OCI-LY1 (cell line): ENCODE measurements at regions not wholly inside any gene's neighbourhood (a gene's known extent, or its start where the extent isn't known, plus 50 kb on each side); places are given as distances from the start of the nearest gene placed in this dataset.

ENCODE experiments used
- H2AFZ ChIP-seq: fragments of 200-600 bp; sonication (generic), shearing (Covaris generic); 2 replicates; pipeline ENCODE4 v1.6.0; 2014; ENCODE audit warnings: antibody characterized with exemption, mild to moderate bottlenecking, low read length
- H3F3A ChIP-seq: fragments of 200-600 bp; sonication (generic), shearing (Covaris generic); 2 replicates; pipeline ENCODE4 v1.6.0; 2014; ENCODE audit warnings: mild to moderate bottlenecking, antibody characterized with exemption, low read length, moderate library complexity; ENCODE audit not compliant: insufficient read depth
- H3K27ac ChIP-seq: fragments of 200-600 bp; sonication (generic); 2 replicates; pipeline ENCODE4 v1.5.1; 2014; ENCODE audit warnings: low read length, mixed run types, mild to moderate bottlenecking, low read depth; ENCODE audit not compliant: poor library complexity, severe bottlenecking
- H3K27me3 ChIP-seq: fragments of 200-600 bp; sonication (generic); 2 replicates; pipeline ENCODE4 v1.6.0; 2014; ENCODE audit warnings: antibody characterized with exemption, mild to moderate bottlenecking, low read length, moderate library complexity; ENCODE audit not compliant: insufficient read depth
- H3K36me3 ChIP-seq: fragments of 200-600 bp; sonication (generic); 2 replicates; pipeline ENCODE4 v1.6.1; 2014; ENCODE audit warnings: mild to moderate bottlenecking, antibody characterized with exemption, low read length, moderate library complexity, mixed read lengths; ENCODE audit not compliant: insufficient read depth
- H3K4me1 ChIP-seq: fragments of 200-600 bp; sonication (generic); 2 replicates; pipeline ENCODE4 v1.5.1; 2014; ENCODE audit warnings: mild to moderate bottlenecking, low read length, moderate library complexity; ENCODE audit not compliant: insufficient read depth, severe bottlenecking
- H3K4me2 ChIP-seq: fragments of 200-600 bp; sonication (generic), shearing (Covaris generic); 2 replicates; pipeline ENCODE4 v1.6.1; 2014; ENCODE audit warnings: low read length
- H3K4me3 ChIP-seq: fragments of 200-600 bp; sonication (generic); 2 replicates; pipeline ENCODE4 v1.5.1; 2014; ENCODE audit warnings: low read length, low read depth, mild to moderate bottlenecking, mixed read lengths; ENCODE audit not compliant: poor library complexity, severe bottlenecking
- H3K79me2 ChIP-seq: fragments of 200-600 bp; shearing (Covaris generic); 2 replicates; pipeline ENCODE4 v1.6.1; 2016; ENCODE audit warnings: mixed run types, low read length, mixed read lengths; ENCODE audit not compliant: insufficient read depth
- H3K9ac ChIP-seq: fragments of 200-600 bp; sonication (generic), shearing (Covaris generic); 2 replicates; pipeline ENCODE4 v1.6.1; 2014; ENCODE audit warnings: mild to moderate bottlenecking, low read length, mixed read lengths
- H3K9me2 ChIP-seq: fragments of 200-600 bp; sonication (generic), shearing (Covaris generic); 2 replicates; pipeline ENCODE4 v1.6.1; 2014; ENCODE audit warnings: low read depth, mild to moderate bottlenecking, low read length, mixed read lengths
- H3K9me3 ChIP-seq: fragments of 200-600 bp; shearing (Covaris generic); 2 replicates; pipeline ENCODE4 v1.6.1; 2014; ENCODE audit warnings: low read length, mixed read lengths
- H4K20me1 ChIP-seq: fragments of 200-600 bp; sonication (generic), shearing (Covaris generic); 2 replicates; pipeline ENCODE4 v1.6.0; 2016; ENCODE audit warnings: mild to moderate bottlenecking, low read length; ENCODE audit not compliant: insufficient read depth
- EZH2 ChIP-seq: fragments of 200-600 bp; sonication (generic), shearing (Covaris generic); IDR thresholded peaks from 2 replicates; pipeline ENCODE4 v1.8.0; 2017; ENCODE audit warnings: borderline replicate concordance, mixed run types, mild to moderate bottlenecking, antibody characterized with exemption, low read length, moderate library complexity, mixed read lengths
- TF ChIP-seq, protein P1 (sequence below): fragments of 200-600 bp; sonication (generic), shearing (Covaris generic); IDR thresholded peaks from 2 replicates; pipeline ENCODE4 v1.5.1; 2017; ENCODE audit warnings: mild to moderate bottlenecking, antibody characterized with exemption, low read length, moderate library complexity, mixed read lengths

DNA sequence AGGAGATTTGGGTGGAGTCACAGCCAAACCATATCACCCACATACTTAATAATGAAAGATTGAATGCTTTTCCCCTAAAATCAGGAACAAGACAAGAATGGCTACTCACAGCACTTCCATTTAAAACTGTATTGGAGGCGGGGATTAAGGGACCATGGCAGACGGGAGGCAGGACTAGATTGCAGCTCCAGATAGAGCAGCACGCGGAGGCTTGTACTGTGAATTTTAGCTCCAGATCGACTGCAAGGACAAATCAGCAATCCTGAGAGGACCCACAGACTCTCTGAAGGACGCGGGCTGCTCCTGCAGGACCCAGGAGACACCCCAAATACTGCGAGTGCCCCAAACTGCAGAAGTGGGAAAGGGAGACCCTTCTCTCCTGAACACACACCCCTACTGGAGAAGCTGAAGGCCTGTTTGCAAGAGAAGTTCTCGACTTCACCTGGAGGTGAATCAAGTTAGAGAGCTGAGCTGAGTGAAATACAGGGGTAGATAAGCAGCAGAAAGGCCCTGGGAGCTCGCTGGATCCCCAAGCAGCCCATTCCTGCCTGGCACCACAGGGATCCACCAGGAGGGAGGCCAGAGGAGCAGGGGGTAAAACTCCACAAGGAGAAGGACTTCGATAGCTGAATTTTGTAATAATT is 207.4 kb upstream of the INTU start:
- no peak overlapping the region for H3K27ac ChIP-seq
- no peaks in the 10 kb centered on the region for H3F3A ChIP-seq
- H4K20me1 ChIP-seq, result no peaks in the 10 kb centered on the region
- H3K36me3 ChIP-seq, result no peaks in the 10 kb centered on the region
- H3K27me3 ChIP-seq, result no peaks in the 10 kb centered on the region
- no peak overlapping the region for H2AFZ ChIP-seq
- no peaks in the 10 kb centered on the region for H3K79me2 ChIP-seq
- no peak overlapping the region for H3K4me2 ChIP-seq
- H3K9me3 ChIP-seq, result no peaks in the 10 kb centered on the region
- no peak overlapping the region for H3K4me3 ChIP-seq
- no peaks in the 10 kb centered on the region for H3K4me1 ChIP-seq
- TF ChIP-seq, protein P1, sequence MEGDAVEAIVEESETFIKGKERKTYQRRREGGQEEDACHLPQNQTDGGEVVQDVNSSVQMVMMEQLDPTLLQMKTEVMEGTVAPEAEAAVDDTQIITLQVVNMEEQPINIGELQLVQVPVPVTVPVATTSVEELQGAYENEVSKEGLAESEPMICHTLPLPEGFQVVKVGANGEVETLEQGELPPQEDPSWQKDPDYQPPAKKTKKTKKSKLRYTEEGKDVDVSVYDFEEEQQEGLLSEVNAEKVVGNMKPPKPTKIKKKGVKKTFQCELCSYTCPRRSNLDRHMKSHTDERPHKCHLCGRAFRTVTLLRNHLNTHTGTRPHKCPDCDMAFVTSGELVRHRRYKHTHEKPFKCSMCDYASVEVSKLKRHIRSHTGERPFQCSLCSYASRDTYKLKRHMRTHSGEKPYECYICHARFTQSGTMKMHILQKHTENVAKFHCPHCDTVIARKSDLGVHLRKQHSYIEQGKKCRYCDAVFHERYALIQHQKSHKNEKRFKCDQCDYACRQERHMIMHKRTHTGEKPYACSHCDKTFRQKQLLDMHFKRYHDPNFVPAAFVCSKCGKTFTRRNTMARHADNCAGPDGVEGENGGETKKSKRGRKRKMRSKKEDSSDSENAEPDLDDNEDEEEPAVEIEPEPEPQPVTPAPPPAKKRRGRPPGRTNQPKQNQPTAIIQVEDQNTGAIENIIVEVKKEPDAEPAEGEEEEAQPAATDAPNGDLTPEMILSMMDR, result no peak
- TF ChIP-seq EZH2, result no peak
- no peak overlapping the region for H3K9ac ChIP-seq
- H3K9me2 ChIP-seq, result no peaks in the 10 kb centered on the region

- Histone ChIP-seq H3K36me3 (no peaks in the 10 kb centered on the region), H3K79me2 (no peaks in the 10 kb centered on the region), H3F3A (no peaks in the 10 kb centered on the region), H3K4me2 (no peak overlapping the region), H3K9ac (no peak overlapping the region), H3K4me3 (no peak overlapping the region), H3K9me3 (no peaks in the 10 kb centered on the region), H3K27me3 (no peaks in the 10 kb centered on the region), H3K9me2 (no peaks in the 10 kb centered on the region), H2AFZ (no peak overlapping the region), H4K20me1 (no peaks in the 10 kb centered on the region), H3K4me1 (no peaks in the 10 kb centered on the region), H3K27ac (no peak overlapping the region)
- no peak for TF ChIP-seq EZH2
- TF ChIP-seq, protein P1, result no peak
These were observed 206.9 kb upstream of the INTU start for GRCh38 chr4:127425851-127426250.

- TF ChIP-seq, protein P1, result no peak
- TF ChIP-seq EZH2, result no peak
- H3K4me1 ChIP-seq, result no peaks in the 10 kb centered on the region
- no peaks in the 10 kb centered on the region for H3F3A ChIP-seq
- H3K27ac ChIP-seq, result no peak overlapping the region
- no peaks in the 10 kb centered on the region for H3K9me3 ChIP-seq
- H3K27me3 ChIP-seq, result no peaks in the 10 kb centered on the region
- no peaks in the 10 kb centered on the region for H3K36me3 ChIP-seq
- H3K79me2 ChIP-seq, result no peaks in the 10 kb centered on the region
- H3K4me3 ChIP-seq, result no peak overlapping the region
- no peaks in the 10 kb centered on the region for H3K9me2 ChIP-seq
- H3K4me2 ChIP-seq, result no peak overlapping the region
- H3K9ac ChIP-seq, result no peak overlapping the region
- H4K20me1 ChIP-seq, result no peaks in the 10 kb centered on the region
- H2AFZ ChIP-seq, result no peak overlapping the region
These were observed 191.2 kb upstream of the INTU start for GRCh38 chr4:127441571-127441970.
